Neural cell (in vitro differentiated cells): ENCODE measurements at regions not wholly inside any gene's neighbourhood (a gene's known extent, or its start where the extent isn't known, plus 50 kb on each side); places are given as distances from the start of the nearest gene placed in this dataset.

Experiments
- H2AFZ ChIP-seq: fragments of 200-600, 300-800 bp; sonication (generic), shearing (Covaris generic); 2 replicates; pipeline ENCODE4 v1.6.0; 2014; ENCODE audit warnings: low read depth, mild to moderate bottlenecking, antibody characterized with exemption, low read length, moderate library complexity
- H3F3A ChIP-seq: fragments of 200-600 bp; shearing (Covaris generic); 2 replicates; pipeline ENCODE4 v1.6.1; 2016; ENCODE audit warnings: mild to moderate bottlenecking, moderate library complexity, mixed read lengths, antibody characterized with exemption, low read length; ENCODE audit not compliant: insufficient read depth, poor library complexity, severe bottlenecking
- H3K27ac ChIP-seq: fragments of 200-600, 300-800 bp; sonication (generic), shearing (Covaris generic); 2 replicates; pipeline ENCODE4 v1.5.1; 2014; ENCODE audit warnings: mild to moderate bottlenecking, low read length, moderate library complexity
- H3K27me3 ChIP-seq: fragments of 300-800, 200-600 bp; sonication (generic), shearing (Covaris generic); 2 replicates; pipeline ENCODE4 v1.6.0; 2014; ENCODE audit warnings: mild to moderate bottlenecking, low read depth, low read length, moderate library complexity; ENCODE audit not compliant: insufficient read depth
- H3K36me3 ChIP-seq: fragments of 300-800, 200-600 bp; sonication (generic), shearing (Covaris generic); 2 replicates; pipeline ENCODE4 v1.5.1; 2014; ENCODE audit warnings: mild to moderate bottlenecking, antibody characterized with exemption, low read length, moderate library complexity; ENCODE audit not compliant: insufficient read depth
- H3K4me2 ChIP-seq: fragments of 300-800, 200-600 bp; sonication (generic), shearing (Covaris generic); 2 replicates; pipeline ENCODE4 v1.6.0; 2014; ENCODE audit warnings: mild to moderate bottlenecking, low read length
- H3K4me3 ChIP-seq: fragments of 300-800, 200-600 bp; sonication (generic), shearing (Covaris generic); 2 replicates; pipeline ENCODE4 v1.5.1; 2014; ENCODE audit warnings: mild to moderate bottlenecking, low read length, moderate library complexity
- H3K79me2 ChIP-seq: fragments of 200-600 bp; shearing (Covaris generic); replicated peaks from 2 replicates; pipeline ENCODE4 v1.6.0; 2014; ENCODE audit warnings: mild to moderate bottlenecking, low read length, moderate library complexity; ENCODE audit not compliant: insufficient read depth
- H3K9ac ChIP-seq: fragments of 300-800, 200-600 bp; sonication (generic), shearing (Covaris generic); 2 replicates; pipeline ENCODE4 v1.6.1; 2016; ENCODE audit warnings: mild to moderate bottlenecking, low read length, mixed read lengths
- H3K9me2 ChIP-seq: fragments of 200-600 bp; shearing (Covaris generic); 2 replicates; pipeline ENCODE4 v1.6.1; 2016; ENCODE audit warnings: mild to moderate bottlenecking, low read length, mixed read lengths; ENCODE audit not compliant: insufficient read depth
- H3K9me3 ChIP-seq: fragments of 200-600, 300-800 bp; sonication (generic), shearing (Covaris generic); 2 replicates; pipeline ENCODE4 v1.6.1; 2016; ENCODE audit warnings: mild to moderate bottlenecking, mixed run types, low read length, moderate library complexity, mixed read lengths
- H4K20me1 ChIP-seq: fragments of 200-600 bp; shearing (Covaris generic); 2 replicates; pipeline ENCODE4 v1.6.1; 2016; ENCODE audit warnings: mild to moderate bottlenecking, mixed run types; ENCODE audit not compliant: insufficient read depth
- CTCF ChIP-seq: fragments of 450-650 bp; IDR thresholded peaks from 2 replicates; pipeline ENCODE4 v1.5.1; 2014; ENCODE audit warnings: antibody characterized with exemption, mild to moderate bottlenecking, moderate library complexity; ENCODE audit not compliant: poor library complexity, severe bottlenecking
- EP300 ChIP-seq: fragments of 450-650 bp; conservative IDR thresholded peaks from 2 replicates; pipeline ENCODE4 v1.6.1; 2014; ENCODE audit warnings: antibody characterized with exemption, mild to moderate bottlenecking, moderate library complexity; ENCODE audit not compliant: poor library complexity, severe bottlenecking
- EZH2 ChIP-seq: fragments of 200-600, 300-800 bp; shearing (Covaris generic), sonication (generic); IDR thresholded peaks from 2 replicates; pipeline ENCODE4 v1.6.1; 2014; ENCODE audit warnings: antibody characterized with exemption, low read length, borderline replicate concordance, mild to moderate bottlenecking; ENCODE audit not compliant: insufficient read depth, poor library complexity, severe bottlenecking
- MXI1 ChIP-seq: fragments of 450-650 bp; conservative IDR thresholded peaks from 2 replicates; pipeline ENCODE4 v1.6.1; 2014; ENCODE audit warnings: antibody characterized with exemption, mild to moderate bottlenecking; ENCODE audit not compliant: poor library complexity, severe bottlenecking
- POLR2AphosphoS5 ChIP-seq: IDR thresholded peaks from 2 replicates; pipeline ENCODE4 v1.6.1; 2012
- RAD21 ChIP-seq: fragments of 450-650 bp; conservative IDR thresholded peaks from 2 replicates; pipeline ENCODE4 v1.6.1; 2014; ENCODE audit warnings: antibody characterized with exemption, mild to moderate bottlenecking, moderate library complexity
- REST ChIP-seq: IDR thresholded peaks from 2 replicates; pipeline ENCODE4 v1.6.1; 2012; ENCODE audit warnings: borderline replicate concordance
- SMC3 ChIP-seq: fragments of 450-650 bp; conservative IDR thresholded peaks from 2 replicates; pipeline ENCODE4 v1.6.1; 2014; ENCODE audit warnings: antibody characterized with exemption, mild to moderate bottlenecking, moderate library complexity; ENCODE audit not compliant: poor library complexity
- TAF1 ChIP-seq: IDR thresholded peaks from 2 replicates; pipeline ENCODE4 v1.6.1; 2012; ENCODE audit warnings: low read depth

GRCh38 chr2:13000664-13001363, 284.1 kb downstream of the TRIB2 start:
- no peak overlapping the region for H3K4me3 ChIP-seq
- no peaks in the 10 kb centered on the region for H3K27me3 ChIP-seq
- H2AFZ ChIP-seq: no peak overlapping the region
- H3K9me2 ChIP-seq: no peaks in the 10 kb centered on the region
- H3K27ac ChIP-seq: no peak overlapping the region
- H3F3A ChIP-seq: no peaks in the 10 kb centered on the region
- H3K9ac ChIP-seq: no peak overlapping the region
- H3K4me2 ChIP-seq: no peak overlapping the region
- H3K79me2 ChIP-seq: no peaks in the 10 kb centered on the region
- H3K36me3 ChIP-seq: no peaks in the 10 kb centered on the region
- TF ChIP-seq RAD21: no peak
- TF ChIP-seq SMC3: no peak
- no peak for TF ChIP-seq EZH2
- no peak for TF ChIP-seq REST
- no peak for TF ChIP-seq MXI1
- TF ChIP-seq EP300: no peak
- no peak for TF ChIP-seq CTCF
- no peak for TF ChIP-seq POLR2AphosphoS5
- H4K20me1 ChIP-seq: no peaks in the 10 kb centered on the region
- H3K9me3 ChIP-seq: no peaks in the 10 kb centered on the region

- no peak overlapping the region for H3K27ac ChIP-seq
- TF ChIP-seq CTCF (no peak), MXI1 (no peak), TAF1 (no peak), SMC3 (no peak), EP300 (no peak)
Measured at GRCh38 chr2:13001408-13001807, 284.7 kb downstream of the TRIB2 start.

More at GRCh38 chr2:13001408-13001807, 284.7 kb downstream of the TRIB2 start:
- Histone ChIP-seq H4K20me1 (no peaks in the 10 kb centered on the region), H3K9me3 (no peaks in the 10 kb centered on the region), H3K27me3 (no peaks in the 10 kb centered on the region), H3K4me3 (no peak overlapping the region), H2AFZ (no peak overlapping the region), H3K79me2 (no peaks in the 10 kb centered on the region), H3K9ac (no peak overlapping the region), H3K4me2 (no peak overlapping the region), H3K36me3 (no peaks in the 10 kb centered on the region), H3F3A (no peaks in the 10 kb centered on the region), H3K9me2 (no peaks in the 10 kb centered on the region)
